ENCODE measurements at regions not wholly inside any gene's neighbourhood (a gene's known extent, or its start where the extent isn't known, plus 50 kb on each side); places are given as distances from the start of the nearest gene placed in this dataset.

DNA sequence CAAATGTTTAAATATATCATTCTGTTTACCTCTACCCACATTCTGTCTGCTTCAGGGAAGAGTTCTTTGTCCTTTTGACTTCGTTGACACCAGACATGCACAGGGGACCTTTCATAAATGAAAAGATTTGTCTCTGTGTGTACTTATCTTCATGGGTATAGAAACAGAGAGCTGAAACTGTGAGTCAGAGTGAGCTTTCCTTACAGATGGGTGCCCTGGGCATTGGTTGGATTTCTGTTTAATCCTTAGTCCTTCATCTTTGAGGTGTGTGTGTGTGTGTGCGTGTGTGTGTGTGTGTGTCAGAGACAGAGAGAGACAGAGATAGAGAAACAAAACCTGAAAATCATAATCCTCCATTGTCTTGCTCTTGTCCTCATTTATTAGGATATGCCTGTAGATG, 517.4 kb downstream of the TUSC7 start:
- no peak for TF ChIP-seq POLR2A (IDR thresholded peaks at IDR 0.05)
- TF ChIP-seq EP300 (IDR thresholded peaks at IDR 0.05): no peak
- TF ChIP-seq, protein P1, sequence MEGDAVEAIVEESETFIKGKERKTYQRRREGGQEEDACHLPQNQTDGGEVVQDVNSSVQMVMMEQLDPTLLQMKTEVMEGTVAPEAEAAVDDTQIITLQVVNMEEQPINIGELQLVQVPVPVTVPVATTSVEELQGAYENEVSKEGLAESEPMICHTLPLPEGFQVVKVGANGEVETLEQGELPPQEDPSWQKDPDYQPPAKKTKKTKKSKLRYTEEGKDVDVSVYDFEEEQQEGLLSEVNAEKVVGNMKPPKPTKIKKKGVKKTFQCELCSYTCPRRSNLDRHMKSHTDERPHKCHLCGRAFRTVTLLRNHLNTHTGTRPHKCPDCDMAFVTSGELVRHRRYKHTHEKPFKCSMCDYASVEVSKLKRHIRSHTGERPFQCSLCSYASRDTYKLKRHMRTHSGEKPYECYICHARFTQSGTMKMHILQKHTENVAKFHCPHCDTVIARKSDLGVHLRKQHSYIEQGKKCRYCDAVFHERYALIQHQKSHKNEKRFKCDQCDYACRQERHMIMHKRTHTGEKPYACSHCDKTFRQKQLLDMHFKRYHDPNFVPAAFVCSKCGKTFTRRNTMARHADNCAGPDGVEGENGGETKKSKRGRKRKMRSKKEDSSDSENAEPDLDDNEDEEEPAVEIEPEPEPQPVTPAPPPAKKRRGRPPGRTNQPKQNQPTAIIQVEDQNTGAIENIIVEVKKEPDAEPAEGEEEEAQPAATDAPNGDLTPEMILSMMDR (IDR thresholded peaks at IDR 0.05): no peak
- no peak for TF ChIP-seq POLR2AphosphoS5 (IDR thresholded peaks at IDR 0.05)
